Fibroblast of lung (primary cell): ENCODE measurements at regions not wholly inside any gene's neighbourhood (a gene's known extent, or its start where the extent isn't known, plus 50 kb on each side); places are given as distances from the start of the nearest gene placed in this dataset.

Source experiments
- CTCF ChIP-seq, 2 donors: IDR thresholded peaks in 1 of 2; conservative IDR thresholded peaks in 1 of 2; 1 replicate in 1 of 2; 2 replicates in 1 of 2; pipeline ENCODE4 v1.5.1; 2011 to 2012; ENCODE audit warnings: low read length in 2 of 2, control low read depth in 1 of 2, inconsistent platforms in 1 of 2, low read depth in 1 of 2, mild to moderate bottlenecking in 1 of 2
- EZH2 ChIP-seq: IDR thresholded peaks from 2 replicates; pipeline ENCODE4 v1.5.1; 2012; ENCODE audit warnings: low read length, control low read depth, mild to moderate bottlenecking; ENCODE audit errors: missing control alignments

DNA sequence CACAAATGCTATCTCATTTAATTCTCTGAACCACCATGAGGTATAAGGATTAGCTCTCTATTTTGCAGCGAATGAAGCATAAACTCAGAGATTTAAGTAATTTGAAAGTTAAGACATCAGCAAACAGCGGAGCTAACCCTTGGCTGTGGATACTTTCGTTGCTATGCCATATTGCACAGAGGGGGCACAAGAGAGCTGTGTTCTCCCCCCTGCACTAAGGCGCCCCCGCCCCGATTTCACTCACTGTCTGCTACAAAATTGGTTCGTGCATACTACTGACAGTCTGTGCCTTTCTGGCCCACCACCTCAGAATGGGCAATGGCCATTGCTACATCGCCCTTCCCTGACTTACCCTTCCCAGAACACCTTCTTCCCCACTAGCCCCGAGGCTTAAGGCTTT, 105.7 kb upstream of the OBI1 start:
- no peak for TF ChIP-seq CTCF (conservative IDR thresholded peaks at IDR 0.05 in 1 of 2, IDR thresholded peaks at IDR 0.05 in 1 of 2; ENCODE audit: low read depth in 1 of 2, low read length in 2 of 2)
- no peak for TF ChIP-seq EZH2
